HCT116 (cell line): ENCODE measurements at regions not wholly inside any gene's neighbourhood (a gene's known extent, or its start where the extent isn't known, plus 50 kb on each side); places are given as distances from the start of the nearest gene placed in this dataset.

ENCODE experiments used
- ATAC-seq: fragments of 200-7000 bp; cut with Tn5 transposase; 2 replicates; pipeline ENCODE4 v1.9.1; 2020; ENCODE audit warnings: mild to moderate bottlenecking, moderate library complexity
- BruUV-seq: library from RNA; stranded (reverse); fragments of 400-500 nt; replicated peaks from 2 replicates; lab custom pipeline; 2021; lab: Mats Ljungman, UMichigan
- CTCF ChIA-PET: fragments of 300-600 bp; sonication (Branson Sonifier 250); formaldehyde crosslinking; loops from one replicate; lab custom pipeline; 2021; ENCODE audit warnings: antibody characterized with exemption; lab: Charles Lee
- POLR2A ChIA-PET: fragments of 300-600, 350-600 bp; sonication (Branson Sonifier 250); formaldehyde crosslinking; loops from one replicate; lab custom pipeline; 2021; ENCODE audit warnings: antibody characterized with exemption; lab: Charles Lee
- RAD21 ChIA-PET, 2 experiments: fragments of 300-600 bp; sonication (Branson Sonifier 250); formaldehyde crosslinking; loops; one replicate each; lab custom pipeline; 2023; ENCODE audit warnings: low total read pairs in 2 of 2; ENCODE audit not compliant: uncharacterized antibody in 2 of 2, unreplicated experiment in 2 of 2, low non-redundant PET in 1 of 2; lab: Charles Lee
- DNase-seq: peaks from one replicate; pipeline ENCODE4 v3.0.0-alpha.2; 2010; ENCODE audit warnings: low read depth, low spot score
- H2AFZ ChIP-seq: fragments of 200-600 bp; shearing (Covaris generic), sonication (generic); 2 replicates; pipeline ENCODE4 v1.6.1; 2017; ENCODE audit warnings: low read depth, mixed run types, mixed read lengths, antibody characterized with exemption, low read length; ENCODE audit not compliant: poor library complexity, severe bottlenecking
- H3K27ac ChIP-seq: 2 replicates; pipeline ENCODE4 v1.5.1; 2012; ENCODE audit warnings: low read depth, low read length
- H3K27me3 ChIP-seq: fragments of 200-600 bp; sonication (generic); 2 replicates; pipeline ENCODE4 v1.6.1; 2016; ENCODE audit warnings: mixed run types, low read length, mixed read lengths; ENCODE audit not compliant: insufficient read depth
- H3K36me3 ChIP-seq, 2 experiments: fragments of 200-500 bp in 1 of 2; fragments of 200-600 bp in 1 of 2; sonication (Bioruptor generic) in 1 of 2; sonication (generic) in 1 of 2; 2 replicates each; pipeline versions ENCODE4 v1.5.1 to v1.6.1; 2014 to 2016; ENCODE audit warnings: low read length in 2 of 2, inconsistent platforms in 1 of 2, mixed read lengths in 1 of 2, mixed run types in 1 of 2; ENCODE audit not compliant: insufficient read depth in 2 of 2, control insufficient read depth in 1 of 2
- H3K4me1 ChIP-seq, 2 experiments: fragments of 200-600 bp in 1 of 2; sonication (generic) in 1 of 2; 2 replicates each; pipeline versions ENCODE4 v1.5.1 to v1.6.1; 2012 to 2017; ENCODE audit warnings: low read length in 2 of 2, inconsistent platforms in 1 of 2, mild to moderate bottlenecking in 1 of 2, mixed read lengths in 1 of 2, mixed run types in 1 of 2, moderate library complexity in 1 of 2; ENCODE audit not compliant: insufficient read depth in 2 of 2, control insufficient read depth in 1 of 2
- H3K4me2 ChIP-seq: fragments of 200-600 bp; sonication (generic); 2 replicates; pipeline ENCODE4 v1.6.1; 2017; ENCODE audit warnings: mixed run types, low read length, mixed read lengths
- H3K4me3 ChIP-seq, 2 experiments: fragments of 200-600 bp in 1 of 2; sonication (generic) in 1 of 2; replicated peaks in 1 of 2; 2 replicates each; pipeline ENCODE4 v1.5.1; 2011 to 2016; ENCODE audit warnings: low read length in 2 of 2, control low read depth in 1 of 2, low read depth in 1 of 2, mild to moderate bottlenecking in 1 of 2, mixed read lengths in 1 of 2, mixed run types in 1 of 2
- H3K79me2 ChIP-seq: fragments of 200-600 bp; sonication (generic); 2 replicates; pipeline ENCODE4 v1.6.1; 2017; ENCODE audit warnings: mild to moderate bottlenecking, mixed run types, low read length, moderate library complexity, mixed read lengths; ENCODE audit not compliant: insufficient read depth
- H3K9ac ChIP-seq: fragments of 200-600 bp; sonication (generic); 2 replicates; pipeline ENCODE4 v1.6.1; 2016; ENCODE audit warnings: low read length, mixed read lengths
- H3K9me2 ChIP-seq: fragments of 200-600 bp; sonication (generic), shearing (Covaris generic); 2 replicates; pipeline ENCODE4 v1.6.1; 2017; ENCODE audit warnings: mixed run types, mild to moderate bottlenecking, moderate library complexity; ENCODE audit not compliant: insufficient read depth
- H3K9me3 ChIP-seq, 2 experiments: fragments of 200-500 bp in 1 of 2; fragments of 200-600 bp in 1 of 2; sonication (Bioruptor generic) in 1 of 2; sonication (generic) in 1 of 2; 2 replicates each; pipeline ENCODE4 v1.6.1; 2014 to 2017; ENCODE audit warnings: low read length in 2 of 2, mixed read lengths in 2 of 2, inconsistent platforms in 1 of 2, low read depth in 1 of 2, mild to moderate bottlenecking in 1 of 2, mixed run types in 1 of 2, moderate library complexity in 1 of 2; ENCODE audit not compliant: control insufficient read depth in 1 of 2, insufficient read depth in 1 of 2
- H4K20me1 ChIP-seq: fragments of 200-600 bp; sonication (generic), shearing (Covaris generic); 2 replicates; pipeline ENCODE4 v1.6.1; 2017; ENCODE audit warnings: mixed run types, mild to moderate bottlenecking, moderate library complexity; ENCODE audit not compliant: insufficient read depth
- CBX3 ChIP-seq: IDR thresholded peaks from 2 replicates; pipeline ENCODE4 v1.6.1; 2012; ENCODE audit warnings: low read depth
- CEBPB ChIP-seq: IDR thresholded peaks from 2 replicates; pipeline ENCODE4 v1.6.1; 2012; ENCODE audit warnings: low read depth
- FOSL1 ChIP-seq: IDR thresholded peaks from 2 replicates; pipeline ENCODE4 v1.6.1; 2012; ENCODE audit warnings: low read depth
- POLR2A ChIP-seq: IDR thresholded peaks from 2 replicates; pipeline ENCODE4 v1.7.0; 2011; ENCODE audit warnings: borderline replicate concordance; ENCODE audit not compliant: insufficient read depth, insufficient read length; ENCODE audit errors: extremely low read depth
- POLR2AphosphoS5 ChIP-seq: IDR thresholded peaks from 2 replicates; pipeline ENCODE4 v1.6.1; 2011; ENCODE audit warnings: mild to moderate bottlenecking, low read depth, low read length, moderate library complexity
- RAD21 ChIP-seq: IDR thresholded peaks from 2 replicates; pipeline ENCODE4 v1.6.1; 2012; ENCODE audit warnings: low read depth, mild to moderate bottlenecking
- SIN3A ChIP-seq: IDR thresholded peaks from 2 replicates; pipeline ENCODE4 v1.6.1; 2012; ENCODE audit warnings: low read depth
- intact Hi-C: fragments of 100-400 bp; cut with micrococcal nuclease; formaldehyde crosslinking; loops from 2 replicates; pipeline ENCODE4 v1.10.0; 2022
- TF ChIP-seq, protein P1 (sequence below): IDR thresholded peaks from 2 replicates; pipeline ENCODE4 v1.6.1; 2012
- TF ChIP-seq, protein P2 (sequence below), 3 experiments: fragments of 200-600 bp in 1 of 3; sonication (generic) in 1 of 3; IDR thresholded peaks in 2 of 3; conservative IDR thresholded peaks in 1 of 3; 2 replicates each; pipeline ENCODE4 v1.5.1; 2012 to 2017; ENCODE audit warnings: low read depth in 2 of 3, low read length in 2 of 3, antibody characterized with exemption in 1 of 3, borderline replicate concordance in 1 of 3, control low read depth in 1 of 3, mild to moderate bottlenecking in 1 of 3, mixed read lengths in 1 of 3, mixed run types in 1 of 3, moderate library complexity in 1 of 3; ENCODE audit not compliant: insufficient read depth in 1 of 3
- TF ChIP-seq, protein P3 (sequence below): IDR thresholded peaks from 2 replicates; pipeline ENCODE4 v1.6.1; 2011; ENCODE audit warnings: mild to moderate bottlenecking, low read length, moderate library complexity; ENCODE audit not compliant: insufficient replicate concordance; ENCODE audit errors: extremely low read depth

DNA sequence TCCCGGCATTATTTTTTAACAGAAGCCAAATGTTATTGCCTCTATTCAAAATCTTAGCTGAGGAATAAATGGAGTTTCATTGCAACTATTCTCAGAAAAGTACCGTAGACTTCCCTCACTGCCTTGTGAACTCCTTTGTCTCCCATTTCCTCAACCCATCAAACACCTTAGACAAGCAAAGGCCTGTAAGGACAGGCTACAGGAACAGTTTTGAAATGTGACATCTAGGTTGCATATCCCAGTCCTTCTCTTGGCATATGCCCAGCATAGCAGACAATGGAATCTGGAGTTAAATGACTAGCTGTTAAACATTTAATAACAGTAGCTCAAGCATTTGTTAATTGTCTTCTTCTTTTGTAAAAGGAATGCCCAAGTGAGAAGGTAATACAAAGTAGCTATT is 1371.7 kb downstream of the STIM2 start:
- H2AFZ ChIP-seq = no peak overlapping the region
- POLR2A ChIA-PET = no interaction called here

More for the DNA sequence above, 1371.7 kb downstream of the STIM2 start:
- no peak for DNase-seq
- no peaks in the 10 kb centered on the region for H3K79me2 ChIP-seq
- ATAC-seq = no peak
- H3K9me2 ChIP-seq = no peaks in the 10 kb centered on the region
- H3K4me2 ChIP-seq = no peak overlapping the region
- no peaks in the 10 kb centered on the region for H3K36me3 ChIP-seq
- no TSS peak for BruUV-seq
- H3K9me3 ChIP-seq = no peaks in the 10 kb centered on the region
- TF ChIP-seq FOSL1 = no peak
- TF ChIP-seq, protein P1, sequence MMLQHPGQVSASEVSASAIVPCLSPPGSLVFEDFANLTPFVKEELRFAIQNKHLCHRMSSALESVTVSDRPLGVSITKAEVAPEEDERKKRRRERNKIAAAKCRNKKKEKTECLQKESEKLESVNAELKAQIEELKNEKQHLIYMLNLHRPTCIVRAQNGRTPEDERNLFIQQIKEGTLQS = no peak
- no peak for TF ChIP-seq POLR2AphosphoS5
- no peak for TF ChIP-seq RAD21
- no peak for TF ChIP-seq POLR2A
- TF ChIP-seq CBX3 = no peak
- TF ChIP-seq, protein P2, sequence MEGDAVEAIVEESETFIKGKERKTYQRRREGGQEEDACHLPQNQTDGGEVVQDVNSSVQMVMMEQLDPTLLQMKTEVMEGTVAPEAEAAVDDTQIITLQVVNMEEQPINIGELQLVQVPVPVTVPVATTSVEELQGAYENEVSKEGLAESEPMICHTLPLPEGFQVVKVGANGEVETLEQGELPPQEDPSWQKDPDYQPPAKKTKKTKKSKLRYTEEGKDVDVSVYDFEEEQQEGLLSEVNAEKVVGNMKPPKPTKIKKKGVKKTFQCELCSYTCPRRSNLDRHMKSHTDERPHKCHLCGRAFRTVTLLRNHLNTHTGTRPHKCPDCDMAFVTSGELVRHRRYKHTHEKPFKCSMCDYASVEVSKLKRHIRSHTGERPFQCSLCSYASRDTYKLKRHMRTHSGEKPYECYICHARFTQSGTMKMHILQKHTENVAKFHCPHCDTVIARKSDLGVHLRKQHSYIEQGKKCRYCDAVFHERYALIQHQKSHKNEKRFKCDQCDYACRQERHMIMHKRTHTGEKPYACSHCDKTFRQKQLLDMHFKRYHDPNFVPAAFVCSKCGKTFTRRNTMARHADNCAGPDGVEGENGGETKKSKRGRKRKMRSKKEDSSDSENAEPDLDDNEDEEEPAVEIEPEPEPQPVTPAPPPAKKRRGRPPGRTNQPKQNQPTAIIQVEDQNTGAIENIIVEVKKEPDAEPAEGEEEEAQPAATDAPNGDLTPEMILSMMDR (IDR thresholded peaks at IDR 0.05 in 2 of 3, conservative IDR thresholded peaks at IDR 0.05 in 1 of 3; ENCODE audit: borderline replicate concordance in 1 of 3, insufficient read depth in 1 of 3, low read depth in 2 of 3, low read length in 2 of 3) = no peak
- TF ChIP-seq, protein P3, sequence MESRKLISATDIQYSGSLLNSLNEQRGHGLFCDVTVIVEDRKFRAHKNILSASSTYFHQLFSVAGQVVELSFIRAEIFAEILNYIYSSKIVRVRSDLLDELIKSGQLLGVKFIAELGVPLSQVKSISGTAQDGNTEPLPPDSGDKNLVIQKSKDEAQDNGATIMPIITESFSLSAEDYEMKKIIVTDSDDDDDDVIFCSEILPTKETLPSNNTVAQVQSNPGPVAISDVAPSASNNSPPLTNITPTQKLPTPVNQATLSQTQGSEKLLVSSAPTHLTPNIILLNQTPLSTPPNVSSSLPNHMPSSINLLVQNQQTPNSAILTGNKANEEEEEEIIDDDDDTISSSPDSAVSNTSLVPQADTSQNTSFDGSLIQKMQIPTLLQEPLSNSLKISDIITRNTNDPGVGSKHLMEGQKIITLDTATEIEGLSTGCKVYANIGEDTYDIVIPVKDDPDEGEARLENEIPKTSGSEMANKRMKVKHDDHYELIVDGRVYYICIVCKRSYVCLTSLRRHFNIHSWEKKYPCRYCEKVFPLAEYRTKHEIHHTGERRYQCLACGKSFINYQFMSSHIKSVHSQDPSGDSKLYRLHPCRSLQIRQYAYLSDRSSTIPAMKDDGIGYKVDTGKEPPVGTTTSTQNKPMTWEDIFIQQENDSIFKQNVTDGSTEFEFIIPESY = no peak
- TF ChIP-seq SIN3A = no peak
- no peak for TF ChIP-seq CEBPB
- TF ChIP-seq, all 23 proteins: peak for 0
- intact Hi-C loops = no loop called here
- CTCF ChIA-PET = no interaction called here
- no peaks in the 10 kb centered on the region for H3K27me3 ChIP-seq
- H3K4me1 ChIP-seq = no peaks in the 10 kb centered on the region
- H3K4me3 ChIP-seq = no peak overlapping the region
- H3K9ac ChIP-seq = no peak overlapping the region
- RAD21 ChIA-PET = no interaction called here
- H3K27ac ChIP-seq = no peak overlapping the region
- H4K20me1 ChIP-seq = no peaks in the 10 kb centered on the region
